ENCODE measurements at regions not wholly inside any gene's neighbourhood (a gene's known extent, or its start where the extent isn't known, plus 50 kb on each side); places are given as distances from the start of the nearest gene placed in this dataset.
A peak's percentile ranks its signal among the peaks of the same experiment; 100 is the strongest.
"Not testable (repeated sequence)": the region's sequence is repeated elsewhere in the genome, so short reads cannot be mapped to it uniquely, and the experiment has no call there.

DNA sequence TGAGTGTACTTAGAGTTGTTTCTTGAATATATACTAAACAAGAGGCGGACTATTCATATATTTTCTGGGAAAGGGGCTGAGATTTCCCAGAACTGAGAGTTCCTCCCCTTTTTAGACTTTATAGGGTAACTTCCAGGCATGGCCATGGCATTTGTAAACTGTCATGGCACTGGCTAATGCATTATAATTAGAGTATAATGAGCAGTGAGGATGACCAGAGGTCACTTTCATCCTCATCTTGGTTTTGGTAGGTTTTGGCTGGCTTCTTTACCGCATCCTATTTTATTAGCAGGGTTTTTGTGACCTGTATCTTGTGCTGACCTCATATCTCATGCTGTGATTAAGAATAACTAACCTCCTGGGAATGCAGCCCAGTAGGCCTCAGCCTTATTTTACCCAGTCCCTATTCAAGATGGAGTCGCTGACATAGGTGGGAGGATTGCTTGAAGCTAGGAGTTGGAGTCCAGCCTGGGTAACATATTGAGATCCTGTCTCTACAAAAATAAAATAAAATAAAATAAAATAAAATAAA is 91.4 kb downstream of the MOBP start:
- no peak for DNase-seq

DNA sequence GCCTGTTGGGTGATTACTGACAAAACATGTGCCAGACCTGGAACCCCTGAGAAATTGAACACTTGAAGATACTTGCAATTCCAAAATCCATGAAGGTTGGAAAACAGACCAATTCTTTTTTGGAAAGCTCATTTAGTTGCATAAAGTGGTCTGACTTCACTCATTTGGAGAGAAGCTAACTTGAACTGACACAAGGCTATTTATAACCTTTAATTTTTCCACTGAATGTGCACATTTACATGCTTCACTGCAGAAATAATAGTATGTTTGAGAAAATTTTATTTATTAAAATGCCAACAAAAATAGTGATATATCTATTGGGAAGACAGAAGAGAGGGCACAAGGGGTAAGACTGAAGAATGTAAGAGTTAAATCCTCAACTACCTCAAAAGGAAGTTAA is 92.1 kb downstream of the MOBP start:
- DNase-seq, result no peak

DNA sequence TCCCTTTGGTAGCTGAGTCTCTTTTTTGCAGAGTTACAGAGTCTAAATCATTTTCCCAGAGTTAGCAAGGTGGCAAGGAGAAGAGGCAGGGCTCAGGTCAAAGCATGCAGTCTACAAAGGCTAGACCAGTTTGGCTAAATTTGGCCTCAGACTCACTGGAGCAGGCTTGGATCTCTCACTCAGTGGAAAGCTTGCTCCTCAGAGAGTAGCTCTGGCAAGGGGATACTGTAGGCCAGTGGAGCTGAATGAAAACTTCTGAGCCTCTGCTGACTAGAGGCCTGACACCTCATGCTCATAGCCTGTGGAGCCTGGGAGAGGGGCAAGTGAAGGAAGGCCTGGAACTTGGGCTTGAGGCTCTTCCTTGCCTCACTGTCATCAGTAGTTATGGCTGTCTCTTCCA is 101.0 kb downstream of the MOBP start:
- no peak for DNase-seq

DNA sequence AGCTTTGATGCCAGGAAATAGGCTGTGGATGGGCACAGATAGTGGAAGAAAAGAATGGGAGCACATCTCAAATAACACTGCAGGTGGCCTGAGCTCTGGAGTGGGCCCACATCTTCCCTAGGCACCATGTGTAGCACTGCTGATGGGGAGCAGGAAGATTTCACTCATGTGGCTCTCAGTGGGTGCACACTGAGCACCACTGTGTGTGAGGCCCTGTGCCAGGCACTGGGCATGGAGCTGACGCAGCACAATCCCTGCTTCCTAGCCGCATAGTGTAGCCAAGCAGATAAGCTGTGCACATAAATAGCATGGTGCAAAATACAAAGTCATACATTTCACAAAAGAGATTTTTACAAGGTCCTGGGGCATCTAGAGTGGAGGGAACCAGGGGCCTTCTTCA is 101.6 kb downstream of the MOBP start:
- no peak for DNase-seq

DNA sequence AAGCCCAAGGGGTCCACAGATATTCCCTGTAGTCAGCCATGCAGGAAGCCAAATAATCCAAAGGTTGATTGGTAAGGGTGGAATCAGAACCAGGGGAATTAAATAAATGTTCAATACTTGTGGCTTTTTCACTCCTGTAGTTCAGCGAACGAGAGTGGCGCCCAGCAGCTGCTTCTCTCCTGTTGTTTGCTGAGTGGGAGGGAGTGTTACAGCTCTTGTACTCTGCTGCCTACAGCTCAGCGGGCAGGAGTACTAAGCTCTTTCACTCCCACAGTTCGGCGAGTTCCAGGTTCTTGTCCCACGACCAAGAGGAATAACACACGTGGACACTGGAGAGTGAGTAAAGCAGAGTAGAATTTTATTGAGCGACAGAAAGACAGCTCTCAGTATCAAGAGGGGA is 105.9 kb downstream of the MOBP start:
- DNase-seq, result no peak

DNA sequence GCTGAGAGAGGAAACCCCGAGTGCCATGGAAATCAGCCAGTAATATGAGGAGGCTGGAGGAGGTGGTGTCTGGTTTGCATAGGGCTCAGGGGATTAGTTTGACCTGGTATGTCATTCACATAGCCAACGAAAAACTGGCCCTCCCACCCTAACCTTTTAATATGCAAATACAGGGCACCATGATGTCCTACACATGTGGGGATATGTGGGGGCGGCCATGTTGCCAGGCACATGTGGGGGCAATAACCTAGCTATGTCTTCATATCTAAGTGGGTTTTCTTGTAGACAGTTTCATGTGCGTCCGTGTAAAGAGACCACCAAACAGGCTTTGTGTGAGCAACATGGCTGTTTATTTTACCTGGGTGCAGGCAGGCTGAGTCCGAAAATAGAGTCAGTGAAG is 110.1 kb downstream of the MOBP start:
- no peak for DNase-seq

DNA sequence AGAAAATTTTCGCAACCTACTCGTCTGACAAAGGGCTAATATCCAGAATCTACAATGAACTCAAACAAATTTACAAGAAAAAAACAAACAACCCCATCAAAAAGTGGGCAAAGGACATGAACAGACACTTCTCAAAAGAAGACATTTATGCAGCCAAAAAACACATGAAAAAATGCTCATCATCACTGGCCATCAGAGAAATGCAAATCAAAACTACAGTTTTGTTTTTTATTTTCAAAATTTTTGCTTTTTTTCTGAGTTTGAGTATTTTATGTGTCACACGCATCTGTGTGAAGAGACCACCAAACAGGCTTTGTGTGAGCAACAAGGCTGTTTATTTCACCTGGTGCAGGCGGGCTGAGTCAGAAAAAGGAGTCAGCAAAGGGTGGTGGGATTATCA is 118.7 kb downstream of the MOBP start:
- DNase-seq, result not testable (repeated sequence)

DNA sequence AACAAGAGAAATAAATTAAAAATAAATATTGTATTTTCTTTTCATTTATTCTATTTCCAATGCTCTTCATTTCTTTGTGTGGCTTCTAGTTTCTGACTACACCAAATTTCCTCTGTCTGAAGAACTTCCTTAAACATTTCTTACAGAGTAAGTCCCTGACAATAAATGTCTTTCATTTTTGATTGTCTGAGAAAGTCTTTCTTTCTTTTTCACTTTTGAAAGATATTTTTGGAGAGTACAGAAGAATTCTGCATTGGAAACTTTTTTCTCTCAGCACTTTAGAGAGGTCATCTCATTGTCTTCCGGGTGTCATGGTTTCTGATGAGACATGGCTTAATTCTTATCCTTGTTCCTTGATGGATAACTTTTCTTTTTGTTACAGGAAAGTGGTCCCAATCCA is 119.6 kb downstream of the MOBP start:
- DNase-seq, result peak; percentile 5

DNA sequence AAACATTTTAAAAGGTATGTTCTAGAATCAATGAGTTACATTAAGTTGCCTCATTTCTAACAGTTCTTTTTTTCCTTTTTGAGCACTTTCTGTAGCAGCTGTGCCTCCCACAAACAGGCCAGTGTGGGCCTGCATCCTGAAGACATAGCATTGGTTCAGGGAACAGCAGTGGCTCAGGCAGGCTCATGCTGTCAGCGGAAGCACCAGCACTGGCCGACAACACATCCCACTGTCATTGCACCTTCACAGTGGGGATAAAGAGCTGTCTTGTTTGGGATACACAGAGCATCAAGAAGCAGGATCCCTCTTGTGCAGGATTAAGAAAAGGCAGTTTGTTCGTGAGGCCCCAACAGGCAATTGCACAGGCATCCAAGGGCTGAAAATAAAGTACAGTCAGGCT is 123.3 kb downstream of the MOBP start:
- DNase-seq, result no peak

DNA sequence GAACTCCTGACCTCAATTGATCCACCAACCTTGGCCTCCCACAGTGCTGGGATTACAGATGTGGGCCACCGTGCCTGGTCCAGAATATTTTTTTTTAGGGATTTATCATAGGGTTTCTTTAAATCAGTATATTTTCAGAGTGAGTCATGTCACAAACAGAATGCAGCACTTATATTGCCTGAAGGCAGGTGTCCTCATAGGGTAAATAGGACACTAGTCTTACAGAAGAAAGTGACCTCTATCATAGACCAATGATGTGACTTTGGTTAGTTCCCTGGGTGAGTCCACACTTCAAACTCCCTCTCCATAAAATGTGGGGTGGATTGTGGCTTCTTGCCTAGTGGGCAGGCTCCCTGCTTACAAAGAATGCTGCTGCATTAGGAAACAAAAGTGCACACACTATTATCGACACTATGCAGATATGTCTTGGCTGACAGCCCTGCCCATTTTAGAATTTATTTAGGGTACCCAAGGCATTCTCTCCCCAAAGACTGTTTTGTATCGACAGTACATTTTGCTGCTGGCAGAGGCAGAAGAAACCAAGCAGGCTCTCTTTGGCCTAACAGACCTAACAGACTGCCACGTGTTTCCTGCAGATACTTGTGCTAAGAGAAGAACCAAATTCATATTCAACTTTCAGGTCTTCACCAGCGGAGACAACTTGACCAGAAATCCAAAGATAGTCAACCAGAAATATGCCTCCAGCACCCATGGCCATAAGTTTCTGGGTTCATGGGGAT is 125.0 kb downstream of the MOBP start:
- no peak for DNase-seq

DNA sequence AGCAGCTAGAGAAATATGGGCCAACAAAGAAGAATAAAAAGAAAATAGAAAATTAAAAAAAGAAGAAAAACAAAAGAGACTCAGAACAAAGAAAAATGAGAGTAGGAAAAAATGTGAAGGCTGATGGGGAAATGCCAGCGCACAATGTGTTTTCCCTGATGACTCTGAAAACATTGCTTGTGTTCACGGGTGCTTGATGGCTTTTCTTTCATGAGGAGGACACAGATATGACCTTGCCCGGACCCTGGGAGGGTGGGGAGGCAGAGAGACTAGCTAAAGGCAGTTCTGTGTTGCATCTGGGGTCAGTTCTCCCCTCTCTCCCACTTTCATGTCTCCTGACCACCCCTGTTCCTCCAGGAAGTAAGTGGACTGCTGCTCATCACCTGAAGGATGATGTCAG is 125.9 kb downstream of the MOBP start:
- DNase-seq, result no peak

DNA sequence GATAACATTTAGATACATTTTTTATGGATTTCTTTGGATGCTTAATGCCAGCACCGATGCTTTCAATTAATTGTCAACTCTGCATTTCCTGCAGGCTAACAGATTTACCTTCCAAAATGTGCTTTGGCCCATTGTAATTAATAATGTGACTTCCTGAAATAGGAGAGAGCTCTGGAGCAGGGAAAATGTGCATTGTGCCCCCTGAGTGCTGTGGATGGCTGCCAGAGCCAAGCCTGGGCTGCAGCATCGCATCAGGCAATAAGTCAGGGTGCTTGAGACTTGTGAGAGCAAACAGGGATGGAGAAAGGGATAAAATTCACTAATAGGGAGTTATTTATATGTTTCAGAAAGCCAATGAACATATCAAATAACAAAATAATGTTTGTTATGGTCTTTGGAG is 133.8 kb downstream of the MOBP start:
- DNase-seq, result no peak

DNA sequence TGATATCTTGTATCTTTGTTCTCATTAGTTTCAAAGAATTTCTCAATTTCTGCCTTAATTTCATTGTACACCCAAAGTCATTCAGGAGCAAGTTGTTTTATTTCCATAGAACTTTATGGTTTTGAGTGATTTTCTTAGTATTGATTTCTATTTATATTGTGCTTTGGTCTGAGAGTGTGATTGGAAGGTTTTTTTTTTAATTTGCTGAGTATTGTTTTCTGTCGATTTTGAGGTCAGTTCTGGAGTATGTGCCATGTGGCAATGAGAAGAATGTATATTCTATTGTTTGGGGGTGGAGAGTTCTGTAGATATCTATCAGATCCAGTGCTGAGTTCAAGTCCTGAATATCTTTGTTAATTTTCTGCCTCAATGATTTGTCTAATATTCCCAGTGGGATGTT is 138.4 kb downstream of the MOBP start:
- DNase-seq, result no peak

DNA sequence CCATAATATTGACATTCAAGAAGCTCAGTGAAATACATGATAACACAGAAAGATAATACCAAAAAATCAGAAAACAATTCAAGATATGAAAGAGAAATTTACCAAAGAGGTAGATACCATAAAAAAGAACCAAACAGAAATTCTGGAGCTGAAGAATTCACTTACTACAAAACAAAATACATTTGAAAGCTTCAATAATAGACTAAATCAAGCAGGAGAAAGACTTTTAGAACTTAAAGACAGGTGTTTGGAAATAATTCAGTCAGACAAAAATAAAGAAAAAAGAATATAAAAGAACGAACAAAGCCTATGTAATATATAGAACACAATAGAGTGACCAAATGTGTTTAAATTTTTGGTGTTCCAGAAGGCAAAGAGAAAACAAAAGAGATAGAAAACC is 158.7 kb downstream of the MOBP start:
- no peak for DNase-seq

DNA sequence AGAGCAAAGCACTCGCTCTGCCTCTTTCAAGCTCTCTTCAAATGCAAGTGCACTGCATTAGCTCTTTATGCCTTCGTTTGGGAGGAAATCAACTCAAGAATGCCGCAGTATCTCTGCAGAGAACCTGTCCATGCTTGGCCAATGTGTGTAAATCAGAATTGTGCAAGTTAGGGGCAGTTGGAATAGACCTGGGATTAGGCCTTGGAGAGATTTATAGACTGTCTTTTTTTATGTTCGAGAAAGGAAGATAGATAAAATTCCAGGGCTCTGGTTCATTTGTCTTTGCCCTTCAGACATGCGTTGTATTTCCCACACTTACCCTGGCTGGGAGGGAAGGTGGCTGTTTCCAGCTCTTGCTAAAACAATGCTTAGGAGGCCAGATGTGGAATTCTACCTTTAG is 163.7 kb downstream of the MOBP start:
- no peak for DNase-seq

DNA sequence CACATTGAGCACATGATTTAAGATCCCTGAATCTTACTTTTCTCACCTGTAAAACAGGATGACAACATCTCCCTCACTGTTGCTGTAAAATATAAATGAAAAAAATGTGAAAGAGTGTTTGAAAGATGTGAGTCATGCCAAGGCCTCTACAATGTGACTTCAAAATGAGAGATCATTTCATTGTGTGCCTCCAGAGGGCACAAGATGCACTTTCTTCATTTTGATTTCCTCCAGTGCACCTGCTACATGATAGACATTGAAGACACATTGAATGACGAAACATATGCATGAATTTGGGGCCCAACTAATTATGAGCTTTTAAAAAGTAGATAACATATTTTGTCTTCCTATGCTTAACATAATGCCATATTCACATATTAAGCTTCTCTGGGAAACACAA is 170.3 kb downstream of the MOBP start:
- peak; percentile 50 for DNase-seq

DNA sequence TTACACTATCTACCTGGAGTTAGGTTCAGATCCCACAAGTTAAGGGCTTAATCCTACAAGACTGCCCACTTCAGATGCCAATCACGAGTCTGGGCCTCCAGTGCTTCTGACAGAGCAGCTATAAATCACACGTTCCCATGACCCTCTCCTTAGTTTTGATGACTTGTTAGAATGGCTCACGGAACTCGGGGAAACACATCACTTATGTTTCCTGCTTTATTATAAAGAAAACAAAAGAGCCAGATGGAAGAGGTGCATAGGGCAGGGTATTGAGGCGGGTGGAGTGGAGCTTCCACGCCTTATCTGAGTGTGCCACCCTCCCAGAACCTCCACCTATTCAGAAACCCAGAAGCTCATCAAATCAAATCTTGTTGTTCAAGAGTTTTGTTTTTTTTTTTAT is 170.8 kb downstream of the MOBP start:
- no peak for DNase-seq

DNA sequence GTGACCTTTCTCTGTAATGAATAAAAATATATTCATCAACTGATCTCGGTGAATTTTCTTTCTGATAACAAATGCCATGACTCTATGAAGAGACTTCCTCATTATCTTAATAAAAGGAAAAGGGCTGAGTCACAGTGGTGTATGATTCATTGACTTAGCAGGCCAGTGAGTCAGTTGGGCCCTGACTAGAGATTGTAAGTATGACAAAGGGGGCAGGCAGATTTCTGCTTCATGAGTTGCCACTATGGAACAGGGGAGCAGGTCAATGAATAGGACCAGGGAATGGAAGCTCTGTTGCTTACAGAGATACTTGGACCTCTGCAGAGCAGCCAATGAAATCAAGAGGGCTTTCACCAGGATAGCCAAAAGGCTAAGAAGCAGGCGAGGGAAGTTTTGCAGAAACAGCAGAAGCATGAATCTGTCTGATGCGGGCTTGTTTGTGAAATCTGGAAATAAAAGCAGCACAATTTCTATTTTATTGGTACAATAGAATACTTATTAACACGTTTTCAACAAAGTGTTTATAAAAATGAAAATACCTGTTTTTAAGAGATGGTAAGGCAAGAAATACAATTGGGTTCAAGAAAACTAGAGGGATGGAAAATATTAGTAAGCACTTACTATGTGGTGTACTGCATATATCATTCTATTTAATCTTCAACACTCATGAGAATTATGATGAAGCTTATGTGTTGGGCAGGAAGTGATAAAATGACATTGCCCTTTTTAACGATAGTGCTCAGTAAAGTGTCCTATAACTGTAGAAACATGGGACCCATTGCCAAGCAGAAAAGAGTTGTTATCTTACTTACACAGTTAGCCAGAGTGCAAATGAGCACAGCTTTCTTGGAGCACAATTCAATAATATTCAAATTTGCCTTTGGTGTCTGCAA is 169.8 kb upstream of the MYRIP start:
- peak; percentile 96 for DNase-seq

DNA sequence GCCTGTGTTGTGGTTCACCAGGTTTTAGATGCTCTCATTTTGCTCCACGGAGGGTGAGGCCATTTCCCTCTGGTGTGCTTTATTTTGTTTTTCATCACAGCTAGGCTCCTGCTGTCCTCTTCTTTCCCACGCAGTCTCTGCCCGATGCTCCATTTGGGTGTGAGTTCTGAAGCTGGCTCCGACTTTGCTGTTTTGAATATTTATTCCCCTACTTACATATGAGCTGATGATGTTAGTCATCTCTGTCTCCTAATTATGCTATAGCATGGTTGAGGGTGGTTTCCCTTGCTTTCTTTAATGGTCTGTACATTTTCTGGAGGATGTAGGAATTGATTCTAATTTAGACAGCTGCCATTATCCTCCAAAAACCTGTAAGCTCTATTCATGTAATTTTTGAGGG is 168.1 kb upstream of the MYRIP start:
- no peak for DNase-seq

DNA sequence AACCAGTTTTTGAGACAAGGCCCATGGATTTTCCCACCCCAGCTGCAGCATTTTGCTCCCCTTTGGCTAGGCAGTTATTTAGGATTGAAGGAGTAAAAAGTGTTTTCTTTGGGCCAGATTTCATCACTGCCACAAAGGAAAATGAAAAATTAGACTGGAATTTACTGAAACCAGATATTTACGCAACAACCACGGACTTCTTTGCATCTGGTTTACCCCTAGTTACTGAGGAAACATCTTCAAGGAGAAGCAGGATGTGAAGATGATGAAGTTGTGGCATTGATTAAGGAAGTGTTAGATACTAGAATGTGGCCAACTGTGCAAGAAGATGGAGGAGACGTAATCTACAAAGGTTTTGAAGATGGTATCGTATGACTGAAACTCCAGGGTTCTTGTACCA is 165.2 kb upstream of the MYRIP start:
- peak; percentile 66 for DNase-seq

DNA sequence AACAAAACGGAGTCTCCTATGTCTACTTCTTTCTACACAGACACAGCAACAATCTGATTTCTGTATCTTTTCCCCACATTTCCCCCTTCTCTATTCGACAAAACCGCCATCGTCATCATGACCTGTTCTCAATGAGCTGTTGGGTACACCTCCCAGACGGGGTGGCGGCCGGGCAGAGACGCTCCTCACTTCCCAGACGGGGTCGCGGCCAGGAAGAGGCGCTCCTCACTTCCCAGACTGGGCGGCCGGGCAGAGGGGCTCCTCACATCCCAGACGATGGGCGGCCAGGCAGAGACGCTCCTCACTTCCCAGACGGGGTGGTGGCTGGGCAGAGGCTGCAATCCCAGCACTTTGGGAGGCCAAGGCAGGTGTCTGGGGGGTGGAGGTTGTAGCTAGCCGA is 158.2 kb upstream of the MYRIP start:
- not testable (repeated sequence) for DNase-seq

DNA sequence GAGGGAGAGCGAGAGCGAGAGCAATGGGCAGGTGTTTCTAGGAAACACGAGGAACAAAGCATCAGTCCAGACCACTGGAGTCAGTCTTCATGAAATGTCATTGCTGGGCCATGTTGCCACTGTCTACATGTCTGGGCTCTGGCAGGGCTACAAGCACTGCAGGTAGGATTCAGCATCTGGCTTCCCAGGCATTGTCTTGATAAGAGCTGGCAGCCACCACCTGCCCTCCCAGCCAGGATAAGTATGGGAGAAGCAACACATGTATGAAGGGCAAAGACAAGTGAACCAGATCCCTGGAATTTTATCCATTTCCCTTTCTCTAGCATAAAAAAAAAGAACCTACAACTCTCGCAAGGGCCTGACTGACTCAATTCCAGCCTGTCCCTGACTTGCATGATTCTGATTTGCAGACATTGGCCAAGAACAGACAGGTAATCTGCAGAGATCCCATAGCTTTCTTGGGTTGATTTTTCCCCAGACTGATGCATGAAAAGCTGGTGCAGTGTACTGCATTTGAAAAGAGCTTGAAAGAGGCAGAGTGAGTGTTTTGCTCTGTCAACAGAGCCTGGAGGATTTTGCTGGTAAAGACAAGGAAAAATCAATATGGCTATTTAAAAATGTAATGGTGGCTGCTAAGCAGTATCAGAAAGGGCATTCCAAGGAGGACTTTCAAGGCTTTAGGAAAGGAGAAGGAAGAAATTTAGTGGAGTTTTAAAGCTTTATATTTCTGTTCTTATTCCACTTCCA is 157.2 kb upstream of the MYRIP start:
- no peak for DNase-seq

DNA sequence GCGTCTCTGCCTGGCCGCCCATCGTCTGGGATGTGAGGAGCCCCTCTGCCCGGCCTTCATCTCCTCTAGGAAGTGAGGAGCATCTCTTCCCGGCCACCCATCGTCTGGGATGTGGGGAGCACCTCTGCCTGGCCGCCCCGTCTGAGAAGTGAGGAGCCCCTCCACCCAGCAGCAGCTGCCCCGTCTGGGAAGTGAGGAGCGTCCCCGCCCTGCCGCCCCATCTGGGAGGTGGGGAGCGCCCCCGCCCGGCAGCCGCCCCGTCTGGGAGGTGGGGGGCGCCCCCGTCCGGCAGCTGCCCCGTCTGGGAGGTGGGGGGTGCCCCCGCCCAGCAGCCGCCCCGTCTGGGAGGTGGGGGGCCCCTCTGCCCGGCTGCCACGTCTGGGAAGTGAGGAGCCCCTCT is 153.7 kb upstream of the MYRIP start:
- DNase-seq, result not testable (repeated sequence)

DNA sequence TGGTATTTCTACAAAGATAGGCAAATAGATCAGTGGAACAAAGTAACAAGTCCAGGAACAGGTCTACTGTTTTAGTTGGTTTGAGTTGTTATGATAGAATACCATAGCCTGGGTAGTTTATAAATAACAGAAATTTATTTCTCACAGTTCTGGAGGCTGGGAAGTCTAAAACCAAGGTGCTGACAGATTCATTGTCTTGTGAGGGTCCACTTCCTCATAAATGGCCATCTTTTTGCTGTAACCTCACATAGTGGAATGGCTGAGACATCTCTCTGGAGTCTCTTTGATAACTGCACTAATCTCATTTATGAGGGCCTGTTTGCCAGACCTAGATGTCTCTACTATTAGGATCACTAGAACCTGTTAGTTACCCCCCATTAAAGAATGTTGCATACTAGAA is 152.3 kb upstream of the MYRIP start:
- DNase-seq, result no peak

Measured in inflammatory macrophage treated with lipopolysaccharide for 4 hours (primary cell).